Hepatocyte (in vitro differentiated cells): ENCODE measurements at regions not wholly inside any gene's neighbourhood (a gene's known extent, or its start where the extent isn't known, plus 50 kb on each side); places are given as distances from the start of the nearest gene placed in this dataset.

Experiments used
- DNase-seq: peaks from one replicate; pipeline ENCODE4 v3.0.0-alpha.2; 2016; ENCODE audit warnings: low spot score
- H2AFZ ChIP-seq: fragments of 200-600 bp; sonication (generic); 2 replicates; pipeline ENCODE4 v1.6.0; 2016; ENCODE audit warnings: antibody characterized with exemption, mild to moderate bottlenecking
- H3K27ac ChIP-seq: fragments of 200-600 bp; sonication (generic); 2 replicates; pipeline ENCODE4 v1.5.1; 2016; ENCODE audit warnings: mild to moderate bottlenecking
- H3K27me3 ChIP-seq: fragments of 200-600 bp; sonication (generic); 2 replicates; pipeline ENCODE4 v1.6.1; 2016
- H3K36me3 ChIP-seq: fragments of 200-600 bp; sonication (generic); replicated peaks from 2 replicates; pipeline ENCODE4 v1.5.1; 2016; ENCODE audit warnings: low read depth; ENCODE audit not compliant: insufficient read depth
- H3K4me1 ChIP-seq: fragments of 200-600 bp; sonication (generic); 2 replicates; pipeline ENCODE4 v1.5.1; 2016; ENCODE audit warnings: mild to moderate bottlenecking, moderate library complexity; ENCODE audit not compliant: insufficient read depth
- H3K4me2 ChIP-seq: fragments of 200-600 bp; sonication (generic); 2 replicates; pipeline ENCODE4 v1.6.0; 2016
- H3K4me3 ChIP-seq: fragments of 200-600 bp; sonication (generic); 2 replicates; pipeline ENCODE4 v1.5.1; 2016; ENCODE audit warnings: mild to moderate bottlenecking
- H3K79me2 ChIP-seq: fragments of 200-600 bp; sonication (generic); 2 replicates; pipeline ENCODE4 v1.6.0; 2017; ENCODE audit warnings: mild to moderate bottlenecking
- H3K9me2 ChIP-seq: fragments of 200-600 bp; sonication (generic); replicated peaks from 2 replicates; pipeline ENCODE4 v1.6.0; 2017; ENCODE audit warnings: mild to moderate bottlenecking; ENCODE audit not compliant: insufficient read depth
- H3K9me3 ChIP-seq: fragments of 200-600 bp; sonication (generic); 2 replicates; pipeline ENCODE4 v1.5.1; 2016; ENCODE audit warnings: low read depth, mild to moderate bottlenecking
- H4K20me1 ChIP-seq: fragments of 200-600 bp; sonication (generic); 2 replicates; pipeline ENCODE4 v1.6.0; 2016; ENCODE audit warnings: mild to moderate bottlenecking; ENCODE audit not compliant: insufficient read depth, poor library complexity, severe bottlenecking
- EZH2 ChIP-seq: fragments of 200-600 bp; sonication (generic); IDR thresholded peaks from 2 replicates; pipeline ENCODE4 v1.6.1; 2016; ENCODE audit warnings: antibody characterized with exemption, mild to moderate bottlenecking, borderline replicate concordance
- EZH2phosphoT487 ChIP-seq: fragments of 200-600 bp; sonication (generic); IDR thresholded peaks from one replicate; pipeline ENCODE4 v1.6.1; 2018; ENCODE audit warnings: antibody characterized with exemption, mild to moderate bottlenecking, low read depth, moderate library complexity; ENCODE audit not compliant: unreplicated experiment, severe bottlenecking
- WGBS: methylation state at CpG from one replicate; pipeline ENCODE4 v1.1.6; 2016; ENCODE audit warnings: low lambda C conversion rate; ENCODE audit errors: missing lambda C conversion rate; 5-methylcytosine and 5-hydroxymethylcytosine counted together
- TF ChIP-seq, protein P1 (sequence below): fragments of 200-600 bp; sonication (generic); IDR thresholded peaks from 2 replicates; pipeline ENCODE4 v1.5.1; 2016; ENCODE audit warnings: antibody characterized with exemption, mild to moderate bottlenecking; ENCODE audit not compliant: poor library complexity

DNA sequence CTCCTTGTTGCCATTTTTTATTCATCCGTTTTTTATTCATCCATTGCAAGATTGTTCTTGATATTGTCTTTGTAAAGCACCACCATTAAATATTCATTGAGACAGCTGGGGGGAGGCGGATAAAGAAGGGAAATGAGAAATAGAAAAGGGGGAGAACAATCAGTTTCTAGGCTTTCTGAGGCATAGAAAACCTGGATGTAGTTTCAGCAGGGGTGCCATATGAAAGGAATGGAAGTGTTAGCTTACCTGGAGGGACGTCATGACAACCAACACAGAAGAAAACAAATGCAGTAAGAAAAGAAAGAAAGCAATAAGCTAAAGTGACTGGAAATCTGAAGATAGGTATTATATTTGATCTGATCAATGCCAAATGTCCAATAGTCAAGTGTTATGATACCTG lies 276.1 kb downstream of the GASK1B start:
- no peak overlapping the region for H3K27ac ChIP-seq
- H3K9me2 ChIP-seq, result no peaks in the 10 kb centered on the region
- H3K27me3 ChIP-seq, result no peaks in the 10 kb centered on the region
- peaks cover 3% of the 10 kb centered on the region for H3K9me3 ChIP-seq
- no peaks in the 10 kb centered on the region for H3K79me2 ChIP-seq
- H3K4me2 ChIP-seq, result no peak overlapping the region
- no peak overlapping the region for H3K4me3 ChIP-seq
- DNase-seq, result no peak
- no peaks in the 10 kb centered on the region for H4K20me1 ChIP-seq
- 69% methylated on average over 3 of the region's 3 CpGs for WGBS
- H3K36me3 ChIP-seq, result no peaks in the 10 kb centered on the region
- no peak for TF ChIP-seq EZH2phosphoT487
- no peak for TF ChIP-seq EZH2
- TF ChIP-seq, protein P1, sequence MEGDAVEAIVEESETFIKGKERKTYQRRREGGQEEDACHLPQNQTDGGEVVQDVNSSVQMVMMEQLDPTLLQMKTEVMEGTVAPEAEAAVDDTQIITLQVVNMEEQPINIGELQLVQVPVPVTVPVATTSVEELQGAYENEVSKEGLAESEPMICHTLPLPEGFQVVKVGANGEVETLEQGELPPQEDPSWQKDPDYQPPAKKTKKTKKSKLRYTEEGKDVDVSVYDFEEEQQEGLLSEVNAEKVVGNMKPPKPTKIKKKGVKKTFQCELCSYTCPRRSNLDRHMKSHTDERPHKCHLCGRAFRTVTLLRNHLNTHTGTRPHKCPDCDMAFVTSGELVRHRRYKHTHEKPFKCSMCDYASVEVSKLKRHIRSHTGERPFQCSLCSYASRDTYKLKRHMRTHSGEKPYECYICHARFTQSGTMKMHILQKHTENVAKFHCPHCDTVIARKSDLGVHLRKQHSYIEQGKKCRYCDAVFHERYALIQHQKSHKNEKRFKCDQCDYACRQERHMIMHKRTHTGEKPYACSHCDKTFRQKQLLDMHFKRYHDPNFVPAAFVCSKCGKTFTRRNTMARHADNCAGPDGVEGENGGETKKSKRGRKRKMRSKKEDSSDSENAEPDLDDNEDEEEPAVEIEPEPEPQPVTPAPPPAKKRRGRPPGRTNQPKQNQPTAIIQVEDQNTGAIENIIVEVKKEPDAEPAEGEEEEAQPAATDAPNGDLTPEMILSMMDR, result no peak
- no peak overlapping the region for H2AFZ ChIP-seq
- H3K4me1 ChIP-seq, result no peaks in the 10 kb centered on the region

GRCh38 chr4:157895205-157895604 lies 277.6 kb downstream of the GASK1B start:
- DNase-seq, result no peak
- Histone ChIP-seq H3K79me2 (no peaks in the 10 kb centered on the region), H3K4me1 (no peaks in the 10 kb centered on the region), H3K27ac (no peak overlapping the region), H4K20me1 (no peaks in the 10 kb centered on the region), H2AFZ (no peak overlapping the region), H3K4me2 (no peak overlapping the region), H3K27me3 (no peaks in the 10 kb centered on the region), H3K9me3 (no peaks in the 10 kb centered on the region), H3K9me2 (no peaks in the 10 kb centered on the region), H3K4me3 (no peak overlapping the region), H3K36me3 (no peaks in the 10 kb centered on the region)
- TF ChIP-seq EZH2phosphoT487, result no peak
- TF ChIP-seq, protein P1, result no peak
- no peak for TF ChIP-seq EZH2
- 72% methylated on average over 4 of the region's 4 CpGs for WGBS

- TF ChIP-seq EZH2phosphoT487, result no peak
- TF ChIP-seq, protein P1, result no peak
- TF ChIP-seq EZH2, result no peak
- H3K36me3 ChIP-seq, result no peaks in the 10 kb centered on the region
- WGBS, result 80% methylated on average over 2 of the region's 2 CpGs
- H3K27me3 ChIP-seq, result no peaks in the 10 kb centered on the region
- no peaks in the 10 kb centered on the region for H4K20me1 ChIP-seq
- no peak for DNase-seq
- H3K4me3 ChIP-seq, result no peak overlapping the region
- no peak overlapping the region for H3K4me2 ChIP-seq
- no peak overlapping the region for H3K27ac ChIP-seq
- no peaks in the 10 kb centered on the region for H3K79me2 ChIP-seq
- no peak overlapping the region for H2AFZ ChIP-seq
- no peaks in the 10 kb centered on the region for H3K9me2 ChIP-seq
- no peaks in the 10 kb centered on the region for H3K9me3 ChIP-seq
- no peaks in the 10 kb centered on the region for H3K4me1 ChIP-seq
Observed at GRCh38 chr4:157889788-157890187, 283.0 kb downstream of the GASK1B start.

DNA sequence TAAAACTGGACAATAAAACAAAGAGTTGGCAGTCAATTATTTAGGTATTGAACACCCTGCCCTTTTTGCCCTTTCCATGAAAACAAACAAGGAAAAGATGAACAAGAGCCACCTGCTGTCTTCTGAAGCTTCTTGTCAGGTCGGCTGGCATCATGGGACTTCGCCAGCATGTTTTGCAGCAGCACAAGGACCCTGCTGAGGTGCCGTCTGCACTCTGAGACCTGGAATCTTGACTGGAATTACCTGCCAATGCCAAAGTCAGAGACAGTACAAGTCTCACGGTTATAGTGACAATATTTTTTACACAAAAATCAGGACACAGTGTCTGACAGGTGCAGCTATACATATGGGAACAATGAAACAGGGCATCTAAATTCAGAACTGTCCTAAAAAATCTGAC lies 284.5 kb downstream of the GASK1B start:
- Histone ChIP-seq H3K4me1 (no peaks in the 10 kb centered on the region), H3K36me3 (no peaks in the 10 kb centered on the region), H3K4me3 (no peak overlapping the region), H3K9me2 (no peaks in the 10 kb centered on the region), H3K9me3 (no peaks in the 10 kb centered on the region), H3K27me3 (no peaks in the 10 kb centered on the region), H2AFZ (no peak overlapping the region), H3K27ac (no peak overlapping the region), H4K20me1 (no peaks in the 10 kb centered on the region), H3K4me2 (no peak overlapping the region), H3K79me2 (no peaks in the 10 kb centered on the region)
- TF ChIP-seq, protein P1, result no peak
- no peak for TF ChIP-seq EZH2phosphoT487
- no peak for TF ChIP-seq EZH2
- WGBS, result 85% methylated on average over 4 of the region's 4 CpGs
- DNase-seq, result no peak
